Ishikawa (cell line): ENCODE measurements at regions not wholly inside any gene's neighbourhood (a gene's known extent, or its start where the extent isn't known, plus 50 kb on each side); places are given as distances from the start of the nearest gene placed in this dataset.

Experiments
- CEBPB ChIP-seq: IDR thresholded peaks from 2 replicates; pipeline ENCODE4 v1.6.1; 2012
- CREB1 ChIP-seq: IDR thresholded peaks from 2 replicates; pipeline ENCODE4 v1.6.1; 2012; ENCODE audit warnings: low read depth
- EGR1 ChIP-seq: IDR thresholded peaks from 2 replicates; pipeline ENCODE4 v1.6.1; 2012
- EP300 ChIP-seq: IDR thresholded peaks from 2 replicates; pipeline ENCODE4 v1.6.1; 2012; ENCODE audit warnings: borderline replicate concordance
- FOXM1 ChIP-seq: IDR thresholded peaks from 2 replicates; pipeline ENCODE4 v1.6.1; 2012; ENCODE audit warnings: low read depth, borderline replicate concordance
- MAX ChIP-seq: IDR thresholded peaks from 2 replicates; pipeline ENCODE4 v1.6.1; 2012
- NFIC ChIP-seq: IDR thresholded peaks from 2 replicates; pipeline ENCODE4 v1.6.1; 2012
- RAD21 ChIP-seq: IDR thresholded peaks from 2 replicates; pipeline ENCODE4 v1.6.1; 2012; ENCODE audit warnings: low read depth
- REST ChIP-seq: IDR thresholded peaks from 2 replicates; pipeline ENCODE4 v1.6.1; 2012; ENCODE audit warnings: low read depth, mild to moderate bottlenecking
- TAF1 ChIP-seq: IDR thresholded peaks from 2 replicates; pipeline ENCODE4 v1.6.1; 2012; ENCODE audit warnings: low read depth, mild to moderate bottlenecking
- TCF12 ChIP-seq: IDR thresholded peaks from 2 replicates; pipeline ENCODE4 v1.6.1; 2012; ENCODE audit warnings: low read depth
- TEAD4 ChIP-seq: IDR thresholded peaks from 2 replicates; pipeline ENCODE4 v1.6.1; 2012
- USF1 ChIP-seq: IDR thresholded peaks from 2 replicates; pipeline ENCODE4 v1.6.1; 2012
- YY1 ChIP-seq: IDR thresholded peaks from 2 replicates; pipeline ENCODE4 v1.6.1; 2012; ENCODE audit warnings: low read depth
- ZBTB7A ChIP-seq: IDR thresholded peaks from 2 replicates; pipeline ENCODE4 v1.6.1; 2012; ENCODE audit warnings: low read depth

- TF ChIP-seq USF1 (no peak), ZBTB7A (no peak), TCF12 (no peak)
Observed at GRCh38 chr13:73596382-73596781, 537.6 kb downstream of the KLF5 start.

GRCh38 chr13:73593199-73593765, 534.5 kb downstream of the KLF5 start:
- TF ChIP-seq REST (no peak), FOXM1 (no peak), TAF1 (no peak), EGR1 (no peak), EP300 (no peak), CREB1 (no peak), TEAD4 (no peak), CEBPB (no peak), USF1 (no peak), RAD21 (no peak), YY1 (no peak)

GRCh38 chr13:73591861-73592260, 533.1 kb downstream of the KLF5 start:
- TF ChIP-seq NFIC (no peak), EP300 (no peak), MAX (no peak), RAD21 (no peak)

- TF ChIP-seq REST (no peak), EGR1 (no peak), TCF12 (no peak), USF1 (no peak), EP300 (no peak), YY1 (no peak), CEBPB (no peak), TAF1 (no peak)
Observed at GRCh38 chr13:73590795-73591194, 532.0 kb downstream of the KLF5 start.

GRCh38 chr13:73585236-73585635, 526.4 kb downstream of the KLF5 start:
- no peak for TF ChIP-seq EP300
- TF ChIP-seq YY1 = no peak
- TF ChIP-seq EGR1 = no peak
- no peak for TF ChIP-seq TEAD4

GRCh38 chr13:73583331-73583730, 524.5 kb downstream of the KLF5 start:
- no peak for TF ChIP-seq MAX
- TF ChIP-seq EP300 = no peak
- no peak for TF ChIP-seq USF1
- TF ChIP-seq TCF12 = no peak
- TF ChIP-seq TAF1 = no peak
- no peak for TF ChIP-seq ZBTB7A
- no peak for TF ChIP-seq CEBPB
- no peak for TF ChIP-seq EGR1
- TF ChIP-seq TEAD4 = no peak
- no peak for TF ChIP-seq FOXM1
- TF ChIP-seq RAD21 = no peak
- TF ChIP-seq CREB1 = no peak
